Superior temporal gyrus (tissue), 1 donor: ENCODE measurements at regions not wholly inside any gene's neighbourhood (a gene's known extent, or its start where the extent isn't known, plus 50 kb on each side); places are given as distances from the start of the nearest gene placed in this dataset.
"Not testable (repeated sequence)": the region's sequence is repeated elsewhere in the genome, so short reads cannot be mapped to it uniquely, and the experiment has no call there.

Experiments used
- DNase-seq: peaks from one replicate; pipeline ENCODE4 v3.0.0-alpha.2; 2016; ENCODE audit errors: extremely low spot score

GRCh38 chr5:92939428-92939827, 641.6 kb downstream of the NR2F1-AS1 start:
- DNase-seq: no peak

DNA sequence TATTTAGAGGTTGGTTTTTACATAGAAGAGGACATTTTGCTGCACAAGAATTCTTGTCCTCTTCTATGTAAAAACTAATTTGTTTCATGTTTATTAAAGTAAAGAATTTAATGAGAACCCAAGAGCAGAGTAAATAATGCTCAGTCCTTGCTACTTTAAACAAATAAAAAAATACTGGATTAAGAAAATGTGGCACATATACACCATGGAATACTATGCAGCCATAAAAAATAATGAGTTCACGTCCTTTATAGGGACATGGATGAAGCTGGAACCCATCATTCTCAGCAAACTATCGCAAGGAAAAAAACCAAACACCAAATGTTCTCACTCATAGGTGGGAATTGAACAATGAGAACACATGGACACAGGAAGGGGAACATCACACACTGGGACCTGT, 643.6 kb downstream of the NR2F1-AS1 start:
- not testable (repeated sequence) for DNase-seq

DNA sequence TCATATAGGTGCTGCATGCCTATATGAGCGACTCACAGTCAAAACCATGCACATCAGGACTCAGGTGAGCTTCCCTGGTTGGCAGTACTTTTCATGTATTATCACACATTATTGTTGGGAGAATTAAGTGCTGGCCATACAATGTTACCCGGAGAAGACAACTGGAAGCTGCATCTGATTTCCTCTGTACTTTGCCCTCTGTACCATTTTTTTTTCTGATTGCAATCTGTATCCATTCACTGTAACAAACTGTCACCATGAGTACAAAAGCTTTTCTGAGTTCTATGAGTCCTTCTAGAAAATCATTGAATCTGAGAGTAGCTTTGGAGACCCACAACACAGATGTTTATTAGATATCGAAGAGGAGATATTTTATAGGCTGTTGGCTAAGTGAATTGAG, 651.0 kb downstream of the NR2F1-AS1 start:
- DNase-seq: no peak

GRCh38 chr5:92927291-92927778, 653.7 kb downstream of the NR2F1-AS1 start:
- peak; percentile 56 for DNase-seq

- no peak for DNase-seq
Observed at GRCh38 chr5:92923885-92924284, 657.1 kb downstream of the NR2F1-AS1 start.

- no peak for DNase-seq
Observed at GRCh38 chr5:92922231-92922967, 658.6 kb downstream of the NR2F1-AS1 start.

- no peak for DNase-seq
Observed at GRCh38 chr5:92917044-92917443, 664.0 kb downstream of the NR2F1-AS1 start.

DNA sequence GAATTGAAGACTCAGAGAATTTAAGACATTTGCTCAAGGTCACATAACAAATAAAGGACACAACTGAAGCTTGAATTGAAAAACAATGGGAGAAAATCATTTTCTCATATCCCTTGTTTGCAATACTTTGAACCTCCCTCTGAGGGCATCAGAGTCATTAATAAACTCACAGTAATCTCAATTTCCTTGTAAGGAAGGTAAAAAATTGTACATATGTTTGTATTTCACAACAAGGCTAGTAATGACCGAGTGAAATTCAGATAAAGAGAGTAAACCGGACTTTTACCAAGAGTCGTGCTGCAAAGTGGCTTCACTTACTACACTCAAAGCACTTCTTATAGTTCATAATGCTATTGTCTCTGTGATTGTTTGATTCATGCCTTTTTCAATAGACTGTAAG, 665.0 kb downstream of the NR2F1-AS1 start:
- peak; percentile 53 for DNase-seq

GRCh38 chr5:92912283-92912682, 668.7 kb downstream of the NR2F1-AS1 start:
- DNase-seq: no peak

GRCh38 chr5:92911851-92912250, 669.2 kb downstream of the NR2F1-AS1 start:
- DNase-seq: no peak

DNA sequence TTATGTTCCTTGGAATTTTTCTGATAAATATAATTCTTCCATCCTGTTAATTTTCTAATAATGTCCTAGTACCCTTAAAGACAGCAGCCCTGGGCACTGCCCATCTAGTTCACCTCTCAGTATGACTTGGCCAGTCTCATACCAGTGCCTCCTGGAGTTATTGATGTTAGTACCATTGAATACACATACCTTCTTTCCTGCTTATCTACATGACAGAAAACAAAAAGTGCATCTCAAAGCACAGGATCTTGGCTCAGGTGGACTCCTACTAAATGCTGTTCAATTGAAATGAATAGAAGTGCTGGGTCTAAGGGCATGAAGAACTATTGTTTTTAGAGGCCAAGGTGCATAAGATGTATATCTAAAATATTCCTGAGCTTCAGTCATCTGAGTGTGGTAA, 669.7 kb downstream of the NR2F1-AS1 start:
- DNase-seq: no peak

GRCh38 chr5:92909602-92909962, 671.4 kb downstream of the NR2F1-AS1 start:
- no peak for DNase-seq

DNA sequence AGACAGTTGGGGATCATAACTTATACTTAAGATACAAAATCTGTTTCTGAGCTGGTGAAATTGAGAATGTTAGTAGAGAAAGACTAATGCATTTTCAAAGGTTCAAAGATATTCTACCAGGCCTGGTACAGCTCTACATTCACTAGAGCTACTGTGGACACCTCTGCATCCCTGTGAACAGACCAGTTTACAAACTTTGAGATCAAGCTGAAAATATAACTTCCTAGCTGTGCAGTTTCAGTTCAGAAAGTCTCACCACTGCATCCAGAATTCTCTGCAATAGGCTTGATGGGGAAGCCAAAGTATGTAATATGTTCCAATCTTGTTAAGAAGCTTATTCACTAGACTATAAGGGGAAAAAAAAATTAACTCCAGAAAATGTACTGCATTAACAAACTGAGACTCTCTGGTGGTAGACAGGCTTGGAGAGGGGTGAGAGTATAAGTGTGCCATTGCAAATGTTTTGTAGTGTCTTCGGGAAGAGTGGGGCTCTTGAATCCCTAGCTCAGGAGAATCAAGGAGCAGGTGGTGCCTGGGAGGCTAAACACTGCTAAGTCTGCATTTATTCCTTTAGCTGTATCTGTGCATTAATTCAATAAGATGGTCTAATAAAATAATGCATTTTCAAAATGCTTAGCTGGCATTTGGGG, 671.9 kb downstream of the NR2F1-AS1 start:
- no peak for DNase-seq

- DNase-seq: no peak
Observed at GRCh38 chr5:92907938-92908606, 672.9 kb downstream of the NR2F1-AS1 start.

DNA sequence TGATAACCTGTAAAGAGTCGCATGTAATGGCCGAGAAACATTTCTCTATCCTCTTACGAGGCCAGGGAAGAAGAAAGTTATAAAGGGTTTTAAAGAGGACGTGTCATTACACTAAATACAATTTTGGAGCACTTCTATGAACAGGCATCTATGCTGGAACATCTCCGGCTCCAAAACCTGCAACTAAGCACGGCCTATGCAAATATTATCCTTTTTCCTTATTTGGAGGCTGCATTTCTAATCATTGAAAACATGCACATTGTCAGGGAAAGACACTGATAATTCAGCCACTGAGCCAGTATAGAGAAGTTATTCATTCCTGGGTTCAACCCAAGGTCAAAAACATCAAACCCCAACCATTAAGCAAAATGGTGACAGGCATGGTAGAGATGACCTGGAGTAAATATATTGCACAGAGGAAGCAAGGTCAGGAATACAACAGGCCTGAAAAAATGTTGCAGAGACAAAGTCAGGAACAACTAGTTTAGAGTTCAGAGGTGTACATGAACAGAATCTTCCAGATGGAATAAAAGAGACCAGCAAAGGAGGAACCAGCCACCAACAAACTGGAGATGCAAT, 674.1 kb downstream of the NR2F1-AS1 start:
- DNase-seq: no peak

GRCh38 chr5:92904021-92904420, 677.0 kb downstream of the NR2F1-AS1 start:
- DNase-seq: no peak

DNA sequence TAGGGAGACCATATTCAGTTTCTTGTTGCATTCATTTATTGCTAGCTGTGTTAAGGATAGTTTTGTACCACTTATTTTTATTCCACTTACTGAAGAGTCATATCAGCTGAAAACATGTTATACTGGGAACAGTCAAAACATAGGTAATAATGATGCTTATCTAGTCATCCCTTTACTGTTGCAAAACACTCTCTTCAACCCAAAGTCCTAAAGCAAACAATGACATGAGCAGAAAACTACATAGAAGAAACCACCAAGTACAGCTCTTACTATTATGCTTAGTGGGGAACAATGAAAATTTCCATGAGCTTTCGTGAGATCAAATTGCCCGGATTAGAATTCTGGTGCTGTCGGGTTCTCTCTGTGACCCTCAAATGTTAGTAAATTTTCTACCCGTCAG, 681.4 kb downstream of the NR2F1-AS1 start:
- DNase-seq: no peak

DNA sequence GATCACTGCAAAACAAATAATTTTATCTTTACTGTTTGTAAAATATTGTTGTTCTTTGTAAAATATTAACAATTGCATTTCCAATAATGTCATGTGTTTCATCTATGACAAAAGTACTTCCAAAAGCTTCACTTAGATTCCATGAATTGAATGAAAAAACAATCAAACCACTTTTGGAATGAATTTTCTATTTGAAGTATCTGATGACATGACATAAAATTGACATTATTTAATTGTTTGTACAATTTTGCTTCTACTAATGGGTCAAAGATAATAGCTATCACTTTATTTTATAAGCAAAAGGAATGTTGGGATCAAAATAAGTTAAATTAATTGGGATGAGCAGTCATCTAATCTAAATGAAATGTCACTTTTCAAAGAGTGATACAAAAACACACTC, 684.3 kb downstream of the NR2F1-AS1 start:
- no peak for DNase-seq

DNA sequence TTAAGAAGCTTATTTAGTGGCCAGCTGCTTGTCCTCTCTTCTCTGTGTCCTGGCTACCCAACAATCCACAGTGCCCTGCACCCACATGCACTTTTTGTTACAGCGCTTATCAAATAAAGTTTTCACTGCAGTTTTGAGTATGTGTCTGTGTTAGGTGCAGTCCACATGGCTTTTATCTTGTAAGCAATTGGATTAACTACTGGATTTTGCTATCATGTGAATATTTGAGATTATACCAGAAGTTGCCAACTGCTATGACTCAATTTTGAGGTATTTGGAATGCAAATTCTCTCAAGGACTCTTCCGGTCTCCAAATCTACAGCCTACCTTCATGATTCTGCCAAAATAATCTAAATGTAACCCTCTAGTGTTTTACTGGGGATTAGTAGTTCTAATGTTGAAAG, 690.2 kb downstream of the NR2F1-AS1 start:
- no peak for DNase-seq

GRCh38 chr5:92889140-92889539, 691.9 kb downstream of the NR2F1-AS1 start:
- no peak for DNase-seq

GRCh38 chr5:92887254-92887653, 693.8 kb downstream of the NR2F1-AS1 start:
- DNase-seq: no peak

GRCh38 chr5:92886751-92887150, 694.3 kb downstream of the NR2F1-AS1 start:
- DNase-seq: peak; percentile 16
